GDM1 (cell line): ENCODE measurements at regions not wholly inside any gene's neighbourhood (a gene's known extent, or its start where the extent isn't known, plus 50 kb on each side); places are given as distances from the start of the nearest gene placed in this dataset.
A peak's percentile ranks its signal among the peaks of the same experiment; 100 is the strongest.
"Not testable (repeated sequence)": the region's sequence is repeated elsewhere in the genome, so short reads cannot be mapped to it uniquely, and the experiment has no call there.

Experiments used
- DNase-seq: peaks from one replicate; lab custom pipeline; 2025; lab: John Stamatoyannopoulos, UW

DNA sequence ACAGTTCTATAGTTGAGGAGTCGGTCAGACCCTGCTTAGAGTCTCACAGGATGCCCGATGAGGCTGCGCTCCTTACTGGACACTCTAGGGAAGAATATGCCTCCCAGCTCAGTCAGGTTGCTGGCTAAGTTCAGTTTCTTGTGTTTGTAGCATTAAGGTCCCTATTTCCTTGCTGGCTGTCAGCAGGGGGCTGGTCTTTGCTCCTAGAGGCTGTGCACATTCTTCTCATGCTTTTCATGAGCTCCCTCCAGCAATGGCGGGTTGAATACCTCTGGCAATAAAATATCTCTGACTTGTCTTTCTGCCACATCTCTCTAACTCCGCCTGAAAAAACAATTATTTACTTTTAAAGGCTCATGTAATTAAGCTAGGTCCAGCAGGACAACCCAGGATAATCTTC, 79.4 kb upstream of the DNAJC10 start:
- no peak for DNase-seq

DNA sequence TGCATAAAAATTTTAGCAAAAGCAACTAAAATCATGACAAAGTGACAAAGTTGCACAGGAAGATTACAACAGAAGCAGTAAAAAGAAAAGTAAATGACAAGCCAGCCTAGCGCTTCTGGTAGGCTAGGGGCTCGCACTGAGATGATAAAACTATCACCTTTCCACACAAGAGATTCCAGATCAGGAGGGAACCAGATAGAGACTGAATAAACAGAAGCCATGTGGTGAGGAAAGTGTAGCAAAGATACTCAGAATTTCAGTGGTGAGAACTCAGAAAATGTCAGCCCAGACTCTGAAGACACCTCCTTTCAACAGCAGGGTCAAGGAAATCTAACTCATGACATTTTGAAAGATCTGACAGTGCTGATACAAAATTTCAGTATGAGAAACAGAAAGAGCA, 77.4 kb upstream of the DNAJC10 start:
- DNase-seq, result no peak

DNA sequence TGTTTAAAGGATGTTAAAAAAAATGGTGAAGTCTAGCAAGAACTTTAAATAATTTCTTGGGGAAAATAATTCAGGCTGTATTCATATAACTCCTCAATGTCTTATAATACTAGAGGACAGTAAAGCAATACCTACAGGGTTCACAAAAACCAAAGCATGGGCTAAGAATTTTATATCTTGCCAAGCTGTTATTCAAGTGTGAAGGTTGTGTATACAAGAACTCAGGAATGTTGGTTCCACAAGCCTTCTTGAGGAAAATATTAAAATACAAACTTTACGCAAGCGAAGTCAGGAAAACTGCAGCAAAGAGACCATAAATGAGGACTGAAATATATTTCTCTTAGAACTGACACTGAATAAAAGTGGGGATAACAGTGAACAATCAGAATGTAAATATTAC, 76.1 kb upstream of the DNAJC10 start:
- no peak for DNase-seq

DNA sequence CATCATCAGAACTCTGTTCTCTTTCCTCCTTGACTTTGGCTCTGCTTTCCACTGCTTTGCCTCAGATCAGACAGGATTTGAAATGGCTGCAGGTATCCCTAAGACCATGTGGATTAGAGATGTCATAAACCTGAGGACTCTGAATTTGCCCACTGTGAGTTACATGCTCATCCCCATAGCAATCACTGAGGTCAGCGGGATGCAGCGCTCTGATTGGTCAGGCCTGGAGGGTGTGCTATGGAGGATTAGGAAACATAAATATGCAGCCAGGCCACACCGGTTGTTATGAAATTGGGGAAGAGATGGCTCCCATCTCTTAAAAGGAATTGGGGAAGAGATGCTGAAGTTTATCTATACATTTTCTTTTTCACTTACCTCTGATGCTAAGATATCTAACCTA, 73.7 kb upstream of the DNAJC10 start:
- peak; percentile 31 for DNase-seq

DNA sequence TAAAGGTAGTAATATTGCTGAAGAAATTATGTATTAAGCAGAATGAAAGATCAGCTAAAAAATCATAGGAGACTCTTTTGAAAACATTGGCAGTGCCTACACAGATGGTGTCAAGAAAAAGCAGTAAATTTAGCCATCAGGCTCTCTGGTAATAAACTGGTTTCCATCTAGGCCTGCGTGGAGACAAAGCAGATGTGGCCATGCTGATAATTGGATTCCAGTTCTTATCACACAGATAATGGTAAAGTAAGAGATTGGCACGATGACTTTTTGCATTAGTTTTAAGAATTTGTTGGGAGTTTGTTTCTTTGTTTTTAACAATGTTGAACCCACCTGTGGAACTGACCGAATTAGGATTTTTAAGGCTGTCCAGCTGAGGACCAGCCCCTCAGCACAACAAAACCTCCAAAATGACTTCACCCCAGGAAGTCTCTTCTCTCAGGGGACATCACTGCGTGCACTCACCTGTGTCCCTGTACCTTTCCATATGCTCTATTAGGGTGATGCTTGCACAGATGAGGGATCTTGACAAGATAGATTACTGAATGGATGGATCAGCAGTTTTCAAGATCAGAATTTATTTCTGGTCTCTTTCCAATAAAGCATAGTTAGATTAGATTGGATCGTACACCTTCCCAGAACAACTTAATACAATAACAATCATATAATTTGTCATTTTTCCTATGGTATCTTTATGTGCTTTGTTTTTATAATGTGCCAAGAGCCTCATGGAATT, 69.1 kb upstream of the DNAJC10 start:
- DNase-seq, result no peak

DNA sequence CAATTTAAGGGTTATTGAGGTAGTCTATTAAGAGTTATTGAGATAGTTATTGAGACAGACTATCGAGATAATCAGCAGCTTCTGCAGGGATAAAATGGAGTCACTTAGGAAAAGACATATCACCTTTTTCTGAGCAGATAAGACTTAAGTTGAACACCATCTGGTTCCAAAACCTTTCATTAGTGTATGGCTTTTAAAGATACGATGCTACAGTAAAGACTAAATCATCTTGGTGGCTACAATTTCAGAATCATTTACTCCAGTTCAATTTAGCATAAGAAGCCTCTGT, 68.6 kb upstream of the DNAJC10 start:
- no peak for DNase-seq

DNA sequence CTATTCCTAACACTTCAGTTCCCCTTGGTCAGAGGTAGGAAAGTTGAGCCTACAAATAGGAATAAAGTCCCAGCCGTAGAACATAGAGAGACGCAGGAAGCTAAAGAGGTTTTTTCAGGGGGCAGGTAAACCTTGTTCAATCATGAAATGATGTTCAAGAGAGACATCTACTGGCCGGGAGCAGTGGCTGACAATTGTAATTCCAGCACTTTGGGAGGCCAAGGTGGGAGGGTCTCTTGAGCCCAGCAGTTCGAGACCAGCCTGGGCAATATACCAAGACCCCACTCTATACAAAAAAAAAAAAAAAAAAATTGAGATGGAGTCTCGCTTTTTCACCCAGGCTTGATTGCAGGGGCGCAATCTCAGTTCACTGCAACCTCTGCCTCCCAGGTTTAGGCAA, 66.7 kb upstream of the DNAJC10 start:
- DNase-seq, result no peak

DNA sequence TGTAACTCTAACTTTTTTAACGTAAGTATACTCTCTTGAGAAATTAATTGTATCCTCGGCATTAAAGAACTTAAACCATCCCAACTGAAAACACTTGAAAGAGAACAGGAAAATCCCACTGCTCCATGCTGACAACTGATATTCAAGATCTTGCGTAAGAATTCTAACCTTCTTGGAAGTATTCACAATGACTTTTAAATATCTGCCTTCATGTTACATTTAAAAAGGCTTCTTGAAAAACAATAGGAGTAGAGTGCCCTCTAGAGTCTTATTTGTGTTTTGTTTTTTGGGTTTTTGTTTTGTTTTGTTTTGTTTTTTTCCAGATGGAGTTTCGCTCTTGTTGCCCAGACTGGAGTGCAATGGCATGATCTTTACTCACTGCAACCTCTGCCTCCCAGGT, 65.4 kb upstream of the DNAJC10 start:
- DNase-seq, result no peak

DNA sequence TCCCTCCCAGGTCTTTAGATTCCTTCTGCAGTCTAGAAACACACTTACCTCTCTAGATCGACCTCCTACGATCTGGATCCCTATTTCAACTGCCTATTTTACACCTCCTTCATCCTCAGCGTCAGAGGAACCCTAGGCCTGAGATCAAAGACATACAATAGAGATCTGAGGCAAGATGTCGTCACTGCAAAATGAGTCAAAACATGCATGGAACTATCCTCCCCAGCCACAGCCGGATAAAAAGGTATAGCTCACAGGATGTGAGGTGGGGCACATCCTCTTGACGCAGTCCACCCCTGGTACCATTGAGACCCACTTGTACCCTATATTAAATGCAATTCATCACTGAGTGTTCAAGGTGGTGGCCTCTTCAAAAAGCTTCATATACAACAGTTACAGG, 63.7 kb upstream of the DNAJC10 start:
- DNase-seq, result no peak

DNA sequence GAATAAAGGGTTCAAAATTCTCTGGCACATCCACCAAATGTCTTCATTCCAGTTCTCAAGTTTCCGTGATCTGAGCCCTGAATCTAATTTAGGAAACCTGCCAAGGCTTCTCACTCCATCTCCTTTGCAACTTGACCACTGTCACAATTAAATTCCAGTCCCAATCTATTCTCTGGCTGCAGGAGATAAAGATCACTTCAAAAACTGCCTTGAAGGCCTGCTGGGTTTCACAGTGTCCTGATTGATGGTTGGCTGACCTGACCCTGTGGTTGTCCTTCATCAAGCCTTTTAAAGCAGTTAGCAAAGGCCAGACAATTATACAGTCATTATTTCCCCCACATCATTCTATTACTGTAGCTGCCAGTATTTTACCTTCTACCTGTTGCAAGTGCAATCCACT, 60.3 kb upstream of the DNAJC10 start:
- no peak for DNase-seq

DNA sequence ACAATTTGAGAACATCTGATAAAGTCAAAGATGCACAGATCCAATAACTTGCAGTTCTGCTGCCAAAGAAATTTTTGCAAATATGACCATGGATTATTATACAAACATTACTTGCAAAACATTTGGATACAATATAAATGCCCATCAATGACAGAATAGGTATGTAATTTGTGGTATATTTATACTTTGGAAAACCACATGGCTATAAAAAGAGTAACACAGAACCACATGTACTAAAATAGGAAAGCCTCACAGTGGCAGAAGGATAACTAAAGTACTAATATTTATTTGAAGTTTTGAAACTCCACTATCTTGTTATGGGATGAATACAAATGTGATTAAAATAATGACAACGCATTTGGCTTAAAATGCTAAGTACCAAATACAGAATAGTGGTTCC, 51.8 kb upstream of the DNAJC10 start:
- no peak for DNase-seq

DNA sequence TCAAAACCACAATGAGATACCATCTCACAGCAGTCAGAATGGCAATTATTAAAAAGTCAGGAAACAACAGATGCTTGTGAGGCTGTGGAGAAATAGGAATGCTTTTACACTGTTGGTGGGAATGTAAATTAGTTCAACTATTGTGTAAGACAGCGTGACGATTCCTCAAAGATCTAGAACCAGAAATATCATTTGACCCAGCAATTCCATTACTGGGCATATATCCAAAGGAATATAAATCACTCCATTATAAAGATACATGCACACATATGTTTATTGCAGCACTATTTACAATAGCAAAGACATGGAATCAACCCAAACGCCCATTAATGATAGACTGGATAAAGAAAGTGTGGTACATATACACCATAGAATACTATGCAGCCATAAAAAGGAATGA, 50.6 kb upstream of the DNAJC10 start:
- DNase-seq, result not testable (repeated sequence)
